H1 (cell line): ENCODE measurements at regions not wholly inside any gene's neighbourhood (a gene's known extent, or its start where the extent isn't known, plus 50 kb on each side); places are given as distances from the start of the nearest gene placed in this dataset.

Experiments
- CBX8 ChIP-seq: fragments of 300-800, 300-1000 bp; sonication (generic); IDR thresholded peaks from 2 replicates; pipeline ENCODE4 v1.7.1; 2016; ENCODE audit warnings: low read depth, low read length, borderline replicate concordance
- KDM4A ChIP-seq: IDR thresholded peaks from one replicate; pipeline ENCODE4 v1.7.1; 2012; ENCODE audit warnings: low read depth, mild to moderate bottlenecking, moderate library complexity, low read length, inconsistent platforms; ENCODE audit not compliant: severe bottlenecking

DNA sequence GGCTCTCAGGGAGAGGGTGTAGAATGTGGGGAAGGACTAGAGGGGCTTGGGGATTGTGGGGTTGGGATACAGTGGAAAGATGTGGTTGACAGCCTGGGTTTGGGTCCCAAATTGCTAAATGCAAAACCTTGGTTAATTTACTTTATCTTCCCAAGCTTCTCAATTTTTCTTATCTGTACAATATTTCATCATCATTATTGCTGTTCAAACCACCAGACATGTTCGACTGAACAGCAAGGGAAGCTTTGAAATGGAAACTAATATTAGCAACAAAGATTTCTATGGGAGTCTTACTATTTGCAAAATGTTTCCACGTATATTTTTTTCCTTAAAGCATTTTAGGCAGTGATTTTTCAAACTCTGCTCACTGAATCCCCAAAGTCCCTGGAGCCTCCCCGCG, 67.0 kb upstream of the KAZN start (continued):
- TF ChIP-seq KDM4A = no peak
- TF ChIP-seq CBX8 = no peak
